HUES48 (cell line): ENCODE measurements at regions not wholly inside any gene's neighbourhood (a gene's known extent, or its start where the extent isn't known, plus 50 kb on each side); places are given as distances from the start of the nearest gene placed in this dataset.
"Not testable (repeated sequence)": the region's sequence is repeated elsewhere in the genome, so short reads cannot be mapped to it uniquely, and the experiment has no call there.

Experiments
- H3K27ac ChIP-seq: one replicate; pipeline ENCODE4 v1.7.0; 2013; ENCODE audit warnings: low read depth, low read length, inconsistent platforms
- H3K27me3 ChIP-seq: 2 replicates; pipeline ENCODE4 v1.6.1; 2013; ENCODE audit warnings: mild to moderate bottlenecking, low read length; ENCODE audit not compliant: control insufficient read depth, insufficient read depth
- H3K36me3 ChIP-seq: 2 replicates; pipeline ENCODE4 v1.6.1; 2013; ENCODE audit warnings: low read length; ENCODE audit not compliant: control insufficient read depth, insufficient read depth
- H3K4me1 ChIP-seq: 2 replicates; pipeline ENCODE4 v1.6.1; 2013; ENCODE audit warnings: mild to moderate bottlenecking, low read length; ENCODE audit not compliant: control insufficient read depth, insufficient read depth
- H3K4me3 ChIP-seq: 2 replicates; pipeline ENCODE4 v1.5.1; 2013; ENCODE audit warnings: mild to moderate bottlenecking, low read depth, low read length
- H3K9ac ChIP-seq: 2 replicates; pipeline ENCODE4 v1.6.1; 2013; ENCODE audit warnings: mild to moderate bottlenecking, low read depth, low read length, moderate library complexity
- H3K9me3 ChIP-seq: 2 replicates; pipeline ENCODE4 v1.6.1; 2013; ENCODE audit warnings: low read length; ENCODE audit not compliant: control insufficient read depth, insufficient read depth

GRCh38 chr18:73549236-73549635, 598.4 kb downstream of the FBXO15 start:
- Histone ChIP-seq H3K4me3 (no peak overlapping the region), H3K36me3 (no peaks in the 10 kb centered on the region), H3K27ac (no peak overlapping the region), H3K27me3 (no peaks in the 10 kb centered on the region), H3K4me1 (no peaks in the 10 kb centered on the region), H3K9me3 (no peaks in the 10 kb centered on the region), H3K9ac (no peak overlapping the region)

- Histone ChIP-seq H3K9me3 (no peaks in the 10 kb centered on the region), H3K27ac (no peak overlapping the region), H3K36me3 (no peaks in the 10 kb centered on the region), H3K4me3 (no peak overlapping the region), H3K4me1 (no peaks in the 10 kb centered on the region), H3K27me3 (no peaks in the 10 kb centered on the region), H3K9ac (no peak overlapping the region)
Measured at GRCh38 chr18:73545472-73545871, 602.2 kb downstream of the FBXO15 start.

GRCh38 chr18:73544617-73545016, 603.0 kb downstream of the FBXO15 start:
- H3K9me3 ChIP-seq, result no peaks in the 10 kb centered on the region
- H3K27ac ChIP-seq, result no peak overlapping the region
- no peaks in the 10 kb centered on the region for H3K4me1 ChIP-seq
- no peak overlapping the region for H3K9ac ChIP-seq
- no peaks in the 10 kb centered on the region for H3K36me3 ChIP-seq
- H3K27me3 ChIP-seq, result no peaks in the 10 kb centered on the region
- H3K4me3 ChIP-seq, result no peak overlapping the region

GRCh38 chr18:73544032-73544431, 603.6 kb downstream of the FBXO15 start:
- Histone ChIP-seq H3K36me3 (no peaks in the 10 kb centered on the region), H3K27ac (no peak overlapping the region), H3K9me3 (no peaks in the 10 kb centered on the region), H3K4me1 (no peaks in the 10 kb centered on the region), H3K4me3 (no peak overlapping the region), H3K9ac (no peak overlapping the region), H3K27me3 (no peaks in the 10 kb centered on the region)

- Histone ChIP-seq H3K9me3 (no peaks in the 10 kb centered on the region), H3K36me3 (no peaks in the 10 kb centered on the region), H3K27me3 (no peaks in the 10 kb centered on the region), H3K4me1 (no peaks in the 10 kb centered on the region), H3K9ac (no peak overlapping the region), H3K4me3 (no peak overlapping the region), H3K27ac (no peak overlapping the region)
Measured at GRCh38 chr18:73535990-73536389, 611.6 kb downstream of the FBXO15 start.

- Histone ChIP-seq H3K9ac (no peak overlapping the region), H3K4me3 (no peak overlapping the region), H3K4me1 (no peaks in the 10 kb centered on the region), H3K9me3 (no peaks in the 10 kb centered on the region), H3K27me3 (no peaks in the 10 kb centered on the region), H3K36me3 (no peaks in the 10 kb centered on the region), H3K27ac (no peak overlapping the region)
Measured at GRCh38 chr18:73535189-73535588, 612.4 kb downstream of the FBXO15 start.

- H3K4me1 ChIP-seq, result no peaks in the 10 kb centered on the region
- no peak overlapping the region for H3K9ac ChIP-seq
- no peaks in the 10 kb centered on the region for H3K9me3 ChIP-seq
- no peak overlapping the region for H3K4me3 ChIP-seq
- H3K27ac ChIP-seq, result no peak overlapping the region
- no peaks in the 10 kb centered on the region for H3K36me3 ChIP-seq
- H3K27me3 ChIP-seq, result no peaks in the 10 kb centered on the region
Measured at GRCh38 chr18:73531601-73532000, 616.0 kb downstream of the FBXO15 start.

- Histone ChIP-seq H3K4me1 (no peaks in the 10 kb centered on the region), H3K27ac (no peak overlapping the region), H3K36me3 (no peaks in the 10 kb centered on the region), H3K9me3 (no peaks in the 10 kb centered on the region), H3K27me3 (no peaks in the 10 kb centered on the region), H3K4me3 (no peak overlapping the region), H3K9ac (no peak overlapping the region)
Measured at GRCh38 chr18:73528066-73528465, 619.6 kb downstream of the FBXO15 start.

- Histone ChIP-seq H3K27ac (no peak overlapping the region), H3K9ac (no peak overlapping the region), H3K4me1 (peaks cover 4% of the 10 kb centered on the region), H3K9me3 (no peaks in the 10 kb centered on the region), H3K4me3 (no peak overlapping the region), H3K36me3 (no peaks in the 10 kb centered on the region), H3K27me3 (no peaks in the 10 kb centered on the region)
Measured at GRCh38 chr18:73520229-73520628, 627.4 kb downstream of the FBXO15 start.

GRCh38 chr18:73516056-73516455, 631.6 kb downstream of the FBXO15 start:
- not testable (repeated sequence) for H3K4me3 ChIP-seq, H3K36me3 ChIP-seq, H3K9ac ChIP-seq, H3K4me1 ChIP-seq, H3K27ac ChIP-seq, H3K9me3 ChIP-seq, H3K27me3 ChIP-seq

GRCh38 chr18:73514449-73514848, 633.2 kb downstream of the FBXO15 start:
- H3K4me1 ChIP-seq, result no peaks in the 10 kb centered on the region
- H3K36me3 ChIP-seq, result no peaks in the 10 kb centered on the region
- H3K27me3 ChIP-seq, result no peaks in the 10 kb centered on the region
- H3K4me3 ChIP-seq, result no peak overlapping the region
- no peaks in the 10 kb centered on the region for H3K9me3 ChIP-seq
- H3K9ac ChIP-seq, result no peak overlapping the region
- H3K27ac ChIP-seq, result no peak overlapping the region
